ENCODE measurements at regions not wholly inside any gene's neighbourhood (a gene's known extent, or its start where the extent isn't known, plus 50 kb on each side); places are given as distances from the start of the nearest gene placed in this dataset.
"Not testable (repeated sequence)": the region's sequence is repeated elsewhere in the genome, so short reads cannot be mapped to it uniquely, and the experiment has no call there.

GRCh38 chr13:18665124-18665523 is 516.5 kb downstream of the TUBA3C start:
- H3K4me3 ChIP-seq (replicated peaks; ENCODE audit: insufficient read depth, low read length); H3K27me3 ChIP-seq (ENCODE audit: insufficient read depth, poor library complexity, severe bottlenecking); H3K27ac ChIP-seq (replicated peaks); DNase-seq (ENCODE audit: low read depth in 1 of 2, low spot score in 1 of 2): not testable (repeated sequence)

GRCh38 chr13:18663222-18663621 is 518.4 kb downstream of the TUBA3C start:
- not testable (repeated sequence) for H3K27ac ChIP-seq (replicated peaks); H3K27me3 ChIP-seq (ENCODE audit: insufficient read depth, poor library complexity, severe bottlenecking); DNase-seq (ENCODE audit: low read depth in 1 of 2, low spot score in 1 of 2); H3K4me3 ChIP-seq (replicated peaks; ENCODE audit: insufficient read depth, low read length)

GRCh38 chr13:18643644-18644172 is 537.9 kb downstream of the TUBA3C start:
- DNase-seq (ENCODE audit: low read depth in 1 of 2, low spot score in 1 of 2) = peak in 1 of 2 experiments; percentile 2
- not testable (repeated sequence) for H3K27me3 ChIP-seq (ENCODE audit: insufficient read depth, poor library complexity, severe bottlenecking); H3K4me3 ChIP-seq (replicated peaks; ENCODE audit: insufficient read depth, low read length); H3K27ac ChIP-seq (replicated peaks)

- H3K4me3 ChIP-seq (replicated peaks; ENCODE audit: insufficient read depth, low read length); H3K27ac ChIP-seq (replicated peaks); H3K27me3 ChIP-seq (ENCODE audit: insufficient read depth, poor library complexity, severe bottlenecking); DNase-seq (ENCODE audit: low read depth in 1 of 2, low spot score in 1 of 2): not testable (repeated sequence)
Measured at GRCh38 chr13:18628928-18629327, 552.7 kb downstream of the TUBA3C start.

GRCh38 chr13:18628428-18628827 is 553.2 kb downstream of the TUBA3C start:
- no peak overlapping the region for H3K27ac ChIP-seq (replicated peaks)
- no peak for DNase-seq (ENCODE audit: low read depth in 1 of 2, low spot score in 1 of 2)
- TF ChIP-seq GABPA (IDR thresholded peaks at IDR 0.05; ENCODE audit: low read depth) = no peak
- no peak for TF ChIP-seq SPI1 (IDR thresholded peaks at IDR 0.05; ENCODE audit: borderline replicate concordance, low read depth)
- no peak for TF ChIP-seq CTCF (IDR thresholded peaks at IDR 0.05; ENCODE audit: insufficient read depth, low read length)
- no peak for TF ChIP-seq REST (IDR thresholded peaks at IDR 0.05; ENCODE audit: insufficient replicate concordance, low read depth)
- TF ChIP-seq POLR2AphosphoS5 (IDR thresholded peaks at IDR 0.05; ENCODE audit: low read depth) = no peak
- H3K4me3 ChIP-seq (replicated peaks; ENCODE audit: insufficient read depth, low read length) = no peak overlapping the region
- H3K27me3 ChIP-seq (ENCODE audit: insufficient read depth, poor library complexity, severe bottlenecking) = no peaks in the 10 kb centered on the region

- not testable (repeated sequence) for H3K27ac ChIP-seq (replicated peaks); H3K27me3 ChIP-seq (ENCODE audit: insufficient read depth, poor library complexity, severe bottlenecking); DNase-seq (ENCODE audit: low read depth in 1 of 2, low spot score in 1 of 2); H3K4me3 ChIP-seq (replicated peaks; ENCODE audit: insufficient read depth, low read length)
Measured at GRCh38 chr13:18624061-18624460, 557.6 kb downstream of the TUBA3C start.

- H3K4me3 ChIP-seq (replicated peaks; ENCODE audit: insufficient read depth, low read length); DNase-seq (ENCODE audit: low read depth in 1 of 2, low spot score in 1 of 2); H3K27ac ChIP-seq (replicated peaks); H3K27me3 ChIP-seq (ENCODE audit: insufficient read depth, poor library complexity, severe bottlenecking): not testable (repeated sequence)
Measured at GRCh38 chr13:18618442-18618841, 563.2 kb downstream of the TUBA3C start.

GRCh38 chr13:18610476-18610875 is 571.1 kb downstream of the TUBA3C start:
- DNase-seq (ENCODE audit: low read depth in 1 of 2, low spot score in 1 of 2); H3K27ac ChIP-seq (replicated peaks); H3K27me3 ChIP-seq (ENCODE audit: insufficient read depth, poor library complexity, severe bottlenecking); H3K4me3 ChIP-seq (replicated peaks; ENCODE audit: insufficient read depth, low read length): not testable (repeated sequence)

- H3K27ac ChIP-seq (replicated peaks); H3K4me3 ChIP-seq (replicated peaks; ENCODE audit: insufficient read depth, low read length); DNase-seq (ENCODE audit: low read depth in 1 of 2, low spot score in 1 of 2); H3K27me3 ChIP-seq (ENCODE audit: insufficient read depth, poor library complexity, severe bottlenecking): not testable (repeated sequence)
Measured at GRCh38 chr13:18609371-18609770, 572.3 kb downstream of the TUBA3C start.

GRCh38 chr13:18608851-18609250 is 572.8 kb downstream of the TUBA3C start:
- DNase-seq (ENCODE audit: low read depth in 1 of 2, low spot score in 1 of 2); H3K4me3 ChIP-seq (replicated peaks; ENCODE audit: insufficient read depth, low read length); H3K27me3 ChIP-seq (ENCODE audit: insufficient read depth, poor library complexity, severe bottlenecking); H3K27ac ChIP-seq (replicated peaks): not testable (repeated sequence)

- H3K27ac ChIP-seq (replicated peaks); H3K4me3 ChIP-seq (replicated peaks; ENCODE audit: insufficient read depth, low read length); DNase-seq (ENCODE audit: low read depth in 1 of 2, low spot score in 1 of 2); H3K27me3 ChIP-seq (ENCODE audit: insufficient read depth, poor library complexity, severe bottlenecking): not testable (repeated sequence)
Measured at GRCh38 chr13:18600366-18600765, 581.3 kb downstream of the TUBA3C start.

- H3K4me3 ChIP-seq (replicated peaks; ENCODE audit: insufficient read depth, low read length); H3K27ac ChIP-seq (replicated peaks); DNase-seq (ENCODE audit: low read depth in 1 of 2, low spot score in 1 of 2); H3K27me3 ChIP-seq (ENCODE audit: insufficient read depth, poor library complexity, severe bottlenecking): not testable (repeated sequence)
Measured at GRCh38 chr13:18599791-18600211, 581.8 kb downstream of the TUBA3C start.
